GM19438 (cell line): ENCODE measurements at regions not wholly inside any gene's neighbourhood (a gene's known extent, or its start where the extent isn't known, plus 50 kb on each side); places are given as distances from the start of the nearest gene placed in this dataset.
A peak's percentile ranks its signal among the peaks of the same experiment; 100 is the strongest.

Experiments
- ATAC-seq: cut with Tn5 transposase; IDR thresholded peaks from one replicate; pipeline ENCODE4 v1.9.1; 2021; ENCODE audit warnings: low read depth; ENCODE audit not compliant: unreplicated experiment

GRCh38 chr10:31614611-31615010, 295.6 kb downstream of the ZEB1 start:
- no peak for ATAC-seq

GRCh38 chr10:31612082-31612481, 293.1 kb downstream of the ZEB1 start:
- no peak for ATAC-seq

- no peak for ATAC-seq
Measured at GRCh38 chr10:31611161-31611560, 292.1 kb downstream of the ZEB1 start.

GRCh38 chr10:31607481-31607880, 288.5 kb downstream of the ZEB1 start:
- ATAC-seq: no peak

GRCh38 chr10:31606841-31607240, 287.8 kb downstream of the ZEB1 start:
- no peak for ATAC-seq

GRCh38 chr10:31605861-31606525, 287.0 kb downstream of the ZEB1 start:
- ATAC-seq: no peak

- no peak for ATAC-seq
Measured at GRCh38 chr10:31605426-31605825, 286.4 kb downstream of the ZEB1 start.

GRCh38 chr10:31604646-31605170, 285.7 kb downstream of the ZEB1 start:
- no peak for ATAC-seq

GRCh38 chr10:31604096-31604495, 285.1 kb downstream of the ZEB1 start:
- ATAC-seq: no peak

GRCh38 chr10:31603235-31604087, 284.4 kb downstream of the ZEB1 start:
- ATAC-seq: peak; percentile 93

GRCh38 chr10:31602541-31603234, 283.7 kb downstream of the ZEB1 start:
- no peak for ATAC-seq

- ATAC-seq: no peak
Measured at GRCh38 chr10:31601136-31601535, 282.1 kb downstream of the ZEB1 start.

GRCh38 chr10:31599626-31600504, 280.8 kb downstream of the ZEB1 start:
- no peak for ATAC-seq

- ATAC-seq: no peak
Measured at GRCh38 chr10:31596765-31597164, 277.7 kb downstream of the ZEB1 start.

GRCh38 chr10:31595992-31596391, 277.0 kb downstream of the ZEB1 start:
- no peak for ATAC-seq

- ATAC-seq: no peak
Measured at GRCh38 chr10:31594347-31594873, 275.4 kb downstream of the ZEB1 start.

- ATAC-seq: no peak
Measured at GRCh38 chr10:31593124-31593523, 274.1 kb downstream of the ZEB1 start.

- no peak for ATAC-seq
Measured at GRCh38 chr10:31591569-31591968, 272.6 kb downstream of the ZEB1 start.

GRCh38 chr10:31590023-31590800, 271.2 kb downstream of the ZEB1 start:
- ATAC-seq: no peak
